NOMO-1 treated with dmso at 0.1 percent for 144 hours (cell line): ENCODE measurements at regions not wholly inside any gene's neighbourhood (a gene's known extent, or its start where the extent isn't known, plus 50 kb on each side); places are given as distances from the start of the nearest gene placed in this dataset.
"Not testable (repeated sequence)": the region's sequence is repeated elsewhere in the genome, so short reads cannot be mapped to it uniquely, and the experiment has no call there.

Experiments
- DNase-seq: peaks from one replicate; lab custom pipeline; 2025; ENCODE audit not compliant: unreplicated experiment; lab: John Stamatoyannopoulos, UW

DNA sequence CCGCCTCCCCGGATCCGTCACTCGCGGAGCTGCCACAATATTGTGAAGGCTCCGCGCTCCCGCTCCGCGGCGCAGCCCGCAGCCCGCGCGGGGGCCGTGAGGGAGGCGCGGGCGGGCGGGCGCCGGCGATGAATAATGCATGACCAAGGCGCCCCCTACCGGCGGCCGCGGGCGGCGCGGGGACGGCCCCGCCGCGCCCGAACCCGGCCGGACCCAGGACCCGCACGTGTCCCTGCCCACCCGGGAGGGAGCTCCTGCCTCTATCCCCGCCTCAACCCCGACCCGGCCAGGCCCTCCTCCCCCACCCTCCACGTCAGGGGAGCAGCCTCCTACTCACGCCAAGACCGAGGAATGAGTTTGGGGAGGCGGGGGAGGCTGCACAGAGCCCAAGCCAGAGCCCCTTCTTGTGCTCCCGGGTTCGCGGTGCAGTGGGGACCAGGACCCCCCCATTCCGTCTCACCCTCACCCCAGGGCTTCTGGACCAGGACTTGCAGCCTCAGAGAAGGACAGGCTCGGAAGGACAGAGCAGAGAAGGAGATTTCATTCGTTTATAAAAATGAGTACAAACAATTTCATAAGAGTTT is 70.8 kb upstream of the CASZ1 start:
- no peak for DNase-seq

DNA sequence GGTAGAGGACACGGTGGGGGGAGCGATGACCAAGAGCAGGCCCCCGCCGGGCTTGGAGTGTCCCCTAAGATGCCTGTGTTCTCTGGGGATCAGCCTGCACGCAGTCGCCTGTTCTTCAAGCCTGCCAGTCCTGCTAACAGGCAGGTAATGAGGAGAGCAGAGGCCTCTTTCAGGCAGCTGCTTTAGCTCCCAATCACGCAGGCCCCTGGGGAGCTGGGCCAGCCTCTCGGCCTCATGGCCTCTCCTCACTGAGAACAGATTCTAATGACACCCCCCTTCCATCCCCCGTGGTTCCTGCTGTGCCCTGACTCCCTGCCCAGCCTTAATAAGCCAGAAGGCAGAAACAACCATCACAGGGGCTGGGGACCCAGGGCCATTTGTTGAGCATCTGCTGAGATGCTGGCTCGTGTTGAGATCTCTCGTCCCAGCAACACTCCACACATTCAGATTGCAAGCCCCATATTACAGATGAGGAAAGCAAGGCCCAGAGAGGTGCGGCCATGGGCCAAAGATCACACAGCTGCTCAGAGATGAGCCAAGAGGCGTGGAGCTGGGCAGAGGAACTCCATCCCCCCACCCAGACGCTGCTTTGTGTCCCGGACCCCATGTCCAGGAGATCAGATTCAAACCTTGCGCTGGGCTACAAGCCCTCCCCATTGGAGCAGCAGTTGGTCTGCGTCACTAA is 71.6 kb upstream of the CASZ1 start:
- no peak for DNase-seq

DNA sequence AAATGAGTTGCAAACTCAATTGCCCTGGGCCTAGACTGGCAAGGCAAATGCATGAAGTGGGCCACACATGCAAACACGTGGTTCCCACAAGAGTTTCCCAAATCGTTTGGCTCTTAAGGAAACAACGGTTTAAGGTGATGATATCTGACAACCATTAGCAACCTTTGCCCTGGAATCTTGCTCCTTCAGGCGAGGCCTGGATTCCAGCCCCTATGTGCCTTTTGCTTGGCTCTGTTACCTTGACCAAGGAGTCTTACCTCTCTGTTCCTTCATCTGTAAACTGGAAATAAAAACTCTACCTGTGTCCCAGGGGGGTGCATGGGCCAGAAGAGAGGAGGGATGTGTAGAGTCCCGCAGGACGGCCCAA is 72.1 kb upstream of the CASZ1 start:
- DNase-seq: no peak

DNA sequence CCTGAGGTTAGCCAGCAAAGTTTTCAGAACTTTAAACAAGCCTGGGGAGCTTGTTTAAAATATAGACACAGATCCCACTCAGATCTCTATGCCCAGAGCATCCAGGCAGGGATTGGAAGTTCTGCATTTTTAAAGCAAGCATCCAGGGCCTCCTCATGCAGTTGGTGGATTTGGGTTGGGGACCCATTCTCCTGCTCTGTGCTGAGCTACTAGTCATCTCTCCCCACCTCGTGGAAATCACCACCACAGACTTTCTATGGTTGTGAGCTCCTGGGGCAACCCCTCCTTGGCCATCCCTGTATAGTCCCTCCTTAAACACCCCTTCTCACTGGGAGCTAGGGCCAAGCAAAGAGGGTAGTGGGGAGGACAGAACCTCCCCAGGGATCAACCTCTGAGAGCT is 73.5 kb upstream of the CASZ1 start:
- DNase-seq: no peak

DNA sequence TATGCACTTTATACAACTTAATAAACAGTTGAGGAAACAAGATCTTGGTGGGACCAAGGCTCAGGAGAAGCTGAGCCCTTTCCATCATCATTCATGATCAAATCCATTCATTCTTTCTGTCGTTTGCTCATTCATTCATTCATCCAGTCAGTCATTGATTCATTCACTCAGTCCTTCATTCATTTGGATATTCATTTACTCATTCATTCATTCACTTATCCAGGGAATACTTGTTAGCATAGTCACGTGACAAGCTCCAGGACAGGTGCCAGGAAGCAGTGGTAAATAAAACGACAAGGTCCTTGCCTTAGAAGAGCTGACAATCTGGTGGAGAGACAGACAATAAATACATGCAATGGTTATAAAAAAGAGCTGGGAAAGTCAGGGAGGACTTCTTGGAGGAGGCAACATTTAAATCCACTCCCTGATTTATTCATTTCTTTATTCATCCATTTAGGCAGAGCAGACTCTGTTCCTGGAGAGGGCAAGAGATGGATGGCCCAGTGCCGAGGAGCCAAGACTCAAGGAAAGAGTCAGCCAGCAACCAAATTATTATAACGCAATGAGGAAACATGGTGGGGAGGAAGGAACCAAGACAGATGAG is 74.1 kb upstream of the CASZ1 start:
- no peak for DNase-seq

DNA sequence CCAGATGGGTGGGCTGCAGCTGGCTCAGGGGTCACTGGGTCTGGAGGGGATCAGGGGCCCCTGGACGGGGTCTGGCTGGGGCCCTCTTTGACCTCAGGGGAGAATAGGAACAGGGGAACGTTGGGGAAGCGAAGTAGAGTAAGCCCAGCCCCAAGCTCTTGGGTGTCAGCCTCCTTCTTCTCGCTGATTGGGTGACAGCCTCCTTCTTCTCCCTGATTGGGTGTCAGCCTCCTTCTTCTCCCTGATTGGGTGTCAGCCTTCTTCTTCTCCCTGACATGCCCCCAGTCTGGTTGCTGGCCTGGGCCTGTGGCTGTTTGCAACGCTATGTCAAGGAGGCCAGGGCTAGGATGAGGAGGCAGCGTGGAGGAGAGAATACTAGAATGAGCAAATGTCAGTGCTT is 76.7 kb upstream of the CASZ1 start:
- no peak for DNase-seq

DNA sequence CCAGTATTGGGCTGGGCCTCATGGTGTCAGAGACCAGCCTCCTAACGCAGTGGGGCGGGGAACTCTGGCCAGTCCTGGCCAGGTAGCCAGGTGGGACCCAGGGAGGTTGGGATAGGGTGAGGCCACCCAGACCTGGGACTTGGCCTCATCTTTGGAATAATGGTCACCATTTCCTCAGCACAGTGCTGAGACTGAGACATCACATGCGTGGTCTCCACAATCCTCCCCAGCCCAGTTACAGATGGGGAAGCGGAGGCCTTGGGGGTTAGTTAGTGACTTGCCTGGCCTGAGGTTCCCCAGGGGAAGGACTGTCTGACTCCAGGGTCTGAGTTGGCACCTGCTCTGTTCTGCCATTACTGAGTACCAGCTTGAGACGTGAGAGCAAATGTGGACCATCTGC is 77.9 kb upstream of the CASZ1 start:
- DNase-seq: no peak

DNA sequence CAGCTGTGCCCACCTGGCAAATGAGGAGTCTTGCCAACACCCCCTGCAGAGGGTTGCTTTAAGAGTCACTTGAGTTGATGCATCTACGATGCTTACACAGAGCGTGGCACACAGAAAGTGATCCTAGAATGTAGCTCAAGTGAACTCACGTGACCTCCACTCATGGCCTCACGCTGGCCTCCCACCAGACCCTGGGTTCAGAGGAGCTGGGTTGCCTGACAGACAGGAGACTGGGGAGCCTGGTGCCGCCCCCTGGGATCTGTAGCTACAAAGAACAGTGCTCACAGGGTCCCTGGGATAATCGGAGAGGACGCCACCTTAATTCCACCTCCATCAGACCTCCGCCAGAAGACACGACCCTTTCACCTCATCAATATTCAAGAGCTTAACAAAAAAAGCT is 81.4 kb upstream of the CASZ1 start:
- DNase-seq: no peak

DNA sequence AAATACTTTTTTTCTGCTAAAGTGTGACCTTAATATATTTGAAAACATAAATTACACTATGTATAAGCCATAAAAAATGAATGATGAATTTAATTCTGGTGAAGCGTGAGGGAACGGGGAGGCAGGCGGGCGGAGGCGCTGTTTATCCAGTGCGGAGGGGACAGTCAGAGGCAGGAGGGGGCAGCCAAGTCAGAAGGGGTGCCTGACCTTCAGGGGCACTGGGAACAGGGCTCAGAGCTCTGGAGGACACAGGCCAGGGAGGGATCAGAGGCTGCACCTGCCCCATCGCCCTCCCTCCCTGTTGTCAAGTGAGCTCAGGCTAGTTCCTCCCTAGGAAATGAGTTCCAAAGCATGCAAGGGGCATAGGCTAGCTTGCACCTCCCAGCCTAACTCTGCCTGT is 82.0 kb upstream of the CASZ1 start:
- DNase-seq: no peak

DNA sequence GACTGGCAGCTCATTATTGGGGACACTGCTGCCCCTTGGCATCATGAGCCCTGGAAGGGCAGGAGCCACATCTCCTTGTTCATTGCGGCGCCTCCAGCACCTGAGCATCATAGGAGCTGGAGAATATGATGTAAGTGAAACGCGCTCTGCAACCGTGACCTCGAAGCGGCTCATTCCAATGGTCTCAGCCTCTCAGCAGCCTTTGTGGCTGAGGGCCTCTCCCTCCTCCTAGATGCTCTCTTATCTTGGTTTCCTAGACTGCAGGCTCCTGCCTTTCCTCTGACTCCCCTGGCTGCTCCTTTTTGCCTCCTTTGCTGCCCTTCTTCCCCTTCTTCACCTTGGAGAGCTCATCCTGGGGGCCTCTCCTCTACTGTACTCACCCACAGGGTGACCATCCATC is 83.6 kb upstream of the CASZ1 start:
- no peak for DNase-seq

DNA sequence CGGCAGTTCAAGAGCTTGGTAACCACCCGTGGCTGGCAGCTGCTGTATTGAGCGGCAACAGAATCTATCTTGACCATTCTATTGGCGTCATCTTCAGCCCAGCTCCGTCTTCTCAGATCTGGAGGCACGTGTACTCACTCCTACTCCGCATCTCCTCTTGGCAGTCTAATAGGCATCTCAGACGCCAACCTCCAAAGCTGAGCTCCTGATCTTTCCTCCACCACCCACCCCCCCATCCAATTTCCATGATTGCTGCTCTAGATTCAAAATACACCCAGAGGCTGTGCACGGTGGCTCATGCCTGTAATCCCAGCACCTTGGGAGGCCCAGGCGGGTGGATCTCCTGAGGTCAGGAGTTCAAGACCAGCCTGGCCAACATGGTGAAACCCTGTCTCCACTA is 84.6 kb upstream of the CASZ1 start:
- no peak for DNase-seq

DNA sequence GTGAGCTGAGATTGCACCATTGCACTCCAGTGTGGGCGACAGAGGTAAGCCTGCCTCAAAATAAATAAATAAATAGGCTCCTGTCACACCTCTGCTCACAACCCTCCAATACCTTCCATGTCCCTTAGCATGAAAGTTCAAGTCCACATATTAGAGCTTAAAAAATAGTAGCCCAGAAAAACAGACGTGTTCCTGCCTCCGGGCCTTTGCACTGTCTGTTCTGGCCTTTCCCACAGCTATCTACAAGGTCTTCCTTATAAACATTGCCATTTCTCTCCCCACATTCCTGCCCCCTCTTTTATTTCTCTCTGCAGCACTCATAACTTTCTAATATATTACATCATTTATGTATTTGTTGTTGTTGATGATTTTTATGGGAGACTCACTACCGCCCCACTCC is 85.6 kb upstream of the CASZ1 start:
- no peak for DNase-seq

DNA sequence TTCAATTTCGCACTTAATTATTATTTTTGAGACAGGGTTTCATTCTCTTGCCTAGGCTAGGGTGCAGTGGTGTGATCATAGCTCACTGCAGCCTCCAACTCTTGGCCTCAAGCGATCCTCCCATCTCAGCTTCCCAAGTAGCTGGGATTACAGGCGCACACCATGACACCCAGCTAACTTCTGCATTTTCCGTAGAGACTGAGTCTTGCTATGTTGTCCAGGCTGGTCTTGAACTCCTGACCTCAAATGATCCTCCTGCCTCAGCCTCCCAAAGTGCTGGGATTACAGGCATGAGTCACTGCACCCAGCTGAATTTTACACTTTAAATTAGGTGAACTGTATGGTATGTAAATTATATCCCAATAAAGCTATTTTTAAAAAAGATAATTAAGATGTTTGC is 90.6 kb upstream of the CASZ1 start:
- not testable (repeated sequence) for DNase-seq

DNA sequence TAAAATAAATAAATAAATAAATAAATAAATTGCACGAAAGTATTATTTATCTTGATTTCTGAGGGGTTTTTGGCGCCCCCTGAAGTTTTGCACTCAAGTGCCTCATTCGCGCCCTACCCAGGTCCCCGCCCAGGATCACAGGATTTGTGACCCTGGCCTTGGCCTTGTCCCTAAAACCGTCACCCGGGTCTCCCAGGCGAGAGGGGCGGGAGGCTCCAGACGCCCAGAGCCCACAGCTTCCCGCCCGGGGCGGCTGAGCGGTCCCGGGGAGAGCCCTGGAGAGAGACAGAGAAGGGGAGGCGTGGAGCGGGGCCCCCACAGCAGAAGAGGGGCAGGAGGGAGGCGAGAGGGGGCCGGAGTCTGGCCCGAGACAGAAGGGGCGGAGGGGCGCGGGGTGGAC is 91.8 kb upstream of the CASZ1 start:
- no peak for DNase-seq

DNA sequence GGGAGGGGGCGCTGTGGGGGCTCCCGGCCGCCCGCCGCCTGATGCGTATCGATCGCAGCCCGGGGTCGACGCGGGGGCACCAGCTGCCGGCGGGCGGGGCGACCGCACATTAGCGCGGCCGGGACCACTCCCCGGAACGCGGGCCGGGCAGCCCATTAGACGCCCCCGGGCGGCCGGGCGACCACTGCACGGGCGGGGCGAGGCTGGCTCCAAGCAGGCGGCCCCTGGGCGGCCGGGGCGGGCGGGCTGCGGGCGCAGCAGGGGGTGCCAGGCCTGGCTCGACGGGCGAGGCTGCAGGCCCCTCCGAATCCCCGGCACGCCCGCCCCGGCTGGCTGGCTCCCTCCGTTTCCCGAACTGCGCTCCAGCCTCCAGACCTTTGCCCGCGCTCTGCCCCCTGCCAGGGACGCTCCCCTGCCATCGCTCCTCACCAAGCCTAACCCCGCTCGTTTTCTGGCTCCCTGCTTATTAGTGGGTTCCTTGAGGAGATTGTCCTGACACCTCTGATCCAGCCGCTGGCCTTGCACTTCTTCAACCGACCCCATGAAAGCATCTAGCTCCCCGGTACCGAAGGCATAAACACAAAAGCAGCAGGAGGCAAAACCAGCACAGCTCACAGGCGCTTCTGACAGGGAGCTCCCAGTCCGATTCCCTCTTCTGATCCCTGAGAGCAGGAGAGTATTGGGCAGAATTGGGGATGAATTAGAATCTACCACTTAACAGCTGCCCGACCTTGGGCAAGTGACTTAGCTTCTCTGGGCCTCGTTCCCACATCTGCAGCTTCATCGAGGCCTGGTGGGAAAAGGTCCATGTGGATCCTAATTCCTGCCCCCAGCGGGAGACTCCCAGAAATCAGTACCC is 92.6 kb upstream of the CASZ1 start:
- no peak for DNase-seq

DNA sequence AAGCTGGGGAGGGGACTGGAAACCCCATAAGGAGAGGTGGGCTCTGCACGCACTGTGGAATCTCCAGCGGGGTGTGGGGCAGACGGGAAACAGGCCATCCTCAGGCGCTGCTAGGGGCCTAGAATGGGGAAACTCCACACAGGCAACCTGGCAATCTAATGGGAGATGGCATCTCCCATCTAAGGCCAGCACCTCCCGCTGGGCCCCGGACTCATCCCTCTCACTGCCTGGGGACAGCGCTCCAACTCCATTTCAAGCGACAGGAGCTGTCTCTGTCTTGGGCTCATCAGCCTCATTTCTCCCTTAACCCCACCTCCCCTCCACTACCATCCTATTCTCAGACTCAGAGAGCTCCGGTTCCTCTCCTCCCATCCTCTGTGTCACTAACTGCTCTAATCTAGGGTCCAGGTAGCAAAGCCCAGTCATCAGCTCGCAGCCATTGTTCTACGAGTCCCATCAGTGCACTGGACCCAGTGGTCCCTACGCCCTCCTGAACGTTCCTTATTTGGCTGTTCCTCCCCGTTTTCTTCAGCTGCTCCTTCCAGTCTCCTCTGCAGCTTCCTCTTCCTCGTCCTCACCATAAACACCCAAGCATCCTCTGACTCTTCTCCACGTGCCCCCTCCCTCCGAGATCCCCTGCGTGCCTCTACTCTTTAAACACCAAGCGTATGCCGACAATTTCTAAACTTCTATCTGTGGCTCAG is 93.4 kb upstream of the CASZ1 start:
- DNase-seq: no peak

DNA sequence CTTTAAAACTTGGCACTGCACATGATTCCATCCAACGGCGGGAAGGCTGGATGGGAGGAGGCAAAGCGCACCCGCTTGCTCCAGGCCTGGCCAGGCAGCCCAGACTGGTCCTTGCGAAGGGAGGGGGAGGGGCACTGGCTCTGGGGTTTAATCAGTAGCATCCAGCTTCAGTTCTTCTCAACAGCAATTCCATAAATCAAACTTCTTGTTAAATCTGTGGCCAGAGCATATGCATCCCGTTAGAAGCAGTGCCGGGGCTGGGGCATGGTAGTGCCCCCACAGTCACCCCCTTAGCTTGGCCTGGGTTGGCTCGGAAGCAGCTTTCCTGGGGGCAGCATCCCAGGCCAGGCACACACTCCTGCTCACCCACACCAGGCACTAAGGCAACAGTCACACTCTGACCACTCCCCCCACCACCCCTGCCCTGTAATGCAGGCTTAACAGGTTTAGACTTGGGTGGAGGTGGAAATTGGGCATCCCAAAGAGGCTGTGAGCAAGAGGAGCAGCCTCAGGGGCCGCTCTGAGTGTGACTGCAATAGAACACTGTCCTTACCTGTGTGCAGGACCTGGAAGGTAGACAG is 94.1 kb upstream of the CASZ1 start:
- no peak for DNase-seq

DNA sequence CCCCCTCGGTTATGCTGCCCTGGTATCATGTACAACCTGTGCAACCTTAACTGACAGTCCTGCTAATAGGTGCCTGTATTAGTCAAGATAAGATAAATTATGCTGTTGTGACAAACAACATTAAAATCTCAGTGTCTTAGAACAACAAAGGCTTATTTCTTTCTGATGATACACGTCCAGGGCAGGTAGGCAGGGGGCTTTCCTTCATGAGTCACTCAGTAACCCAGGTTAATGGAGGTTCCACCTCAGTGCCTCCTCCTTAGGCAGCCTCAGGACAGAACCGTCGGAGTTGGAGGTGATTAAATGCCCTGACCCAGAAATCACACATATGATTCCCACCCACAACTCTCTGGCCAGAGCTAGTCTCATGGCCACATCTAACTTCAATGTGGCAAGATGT is 94.6 kb upstream of the CASZ1 start:
- no peak for DNase-seq

DNA sequence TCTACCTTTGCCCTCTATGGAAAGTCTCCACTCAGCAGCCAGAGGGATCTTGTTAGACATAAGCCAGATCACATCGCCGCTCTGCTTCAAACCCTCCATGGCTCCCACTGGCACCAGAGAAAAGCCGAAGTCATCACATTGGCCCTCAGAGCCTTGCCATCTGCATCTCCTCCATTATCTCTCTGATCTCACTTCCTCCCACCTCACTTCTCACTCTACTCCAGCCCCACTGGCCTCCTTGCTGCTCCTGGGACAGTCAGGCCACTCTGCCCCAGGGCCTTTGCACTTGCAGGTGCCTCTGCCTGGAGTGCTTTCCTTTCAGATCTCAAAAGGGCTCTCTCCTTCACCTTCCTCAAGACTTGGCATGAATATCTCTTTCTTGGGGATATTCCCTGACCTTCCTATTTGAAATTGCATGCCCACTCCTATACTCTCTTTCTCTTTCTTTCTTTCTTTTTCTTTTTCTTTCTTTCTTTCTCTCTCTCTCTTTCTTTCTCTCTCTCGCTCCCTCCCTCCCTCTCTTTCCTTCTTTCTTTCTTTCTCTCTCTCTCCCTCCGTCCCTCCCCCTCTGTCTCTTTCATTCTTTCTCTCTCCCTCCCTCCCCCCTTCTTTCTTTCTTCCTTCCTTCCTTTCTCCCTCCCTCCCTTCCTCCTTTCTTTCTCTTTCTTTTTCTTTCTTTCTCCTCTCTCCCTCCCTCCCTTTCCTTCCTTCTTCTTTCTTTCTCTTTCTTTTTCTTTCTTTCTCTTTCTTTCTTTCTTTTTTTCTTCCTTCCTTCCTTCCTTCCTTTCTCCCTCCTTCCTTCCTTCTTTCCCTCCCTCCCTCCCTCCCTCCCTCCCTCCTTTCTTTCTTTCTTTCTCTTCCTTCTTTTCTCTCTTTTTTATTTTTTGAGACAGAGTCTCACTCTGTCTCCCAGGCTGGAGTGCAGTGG is 96.0 kb upstream of the CASZ1 start:
- DNase-seq: no peak

DNA sequence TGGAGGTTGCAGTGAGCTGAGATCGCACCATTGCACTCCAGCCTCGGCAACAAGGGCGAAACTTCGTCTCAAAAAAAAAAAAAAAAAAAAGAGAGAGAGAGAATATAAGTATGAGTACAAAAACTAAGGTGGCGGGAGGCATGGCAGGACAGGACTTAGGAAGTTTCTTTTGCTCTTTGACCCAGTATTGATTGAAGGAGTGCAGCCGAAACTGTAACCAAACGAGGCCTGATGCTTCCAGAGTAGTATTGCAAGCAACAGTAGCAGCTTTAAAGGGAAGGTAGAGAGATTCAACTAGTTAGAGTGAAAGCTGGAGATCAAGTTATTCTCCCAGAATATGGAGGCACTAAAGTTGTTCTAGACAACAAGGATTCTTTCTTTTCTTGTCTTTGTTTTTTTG is 99.2 kb upstream of the CASZ1 start:
- DNase-seq: no peak
